ENCODE measurements at regions not wholly inside any gene's neighbourhood (a gene's known extent, or its start where the extent isn't known, plus 50 kb on each side); places are given as distances from the start of the nearest gene placed in this dataset.

- DNase-seq, result peak; percentile 80
These were observed 123.1 kb downstream of the RPS12 start for GRCh38 chr6:132937466-132937906.

GRCh38 chr6:132948889-132949288 is 134.5 kb downstream of the RPS12 start:
- no peak for DNase-seq

- DNase-seq, result peak; percentile 12
These were observed 136.2 kb downstream of the RPS12 start for GRCh38 chr6:132950566-132950965.

GRCh38 chr6:132952031-132952867 is 137.9 kb downstream of the RPS12 start:
- no peak for DNase-seq

GRCh38 chr6:132952986-132953385 is 138.6 kb downstream of the RPS12 start:
- no peak for DNase-seq

GRCh38 chr6:132954222-132954621 is 139.9 kb downstream of the RPS12 start:
- DNase-seq, result no peak

DNA sequence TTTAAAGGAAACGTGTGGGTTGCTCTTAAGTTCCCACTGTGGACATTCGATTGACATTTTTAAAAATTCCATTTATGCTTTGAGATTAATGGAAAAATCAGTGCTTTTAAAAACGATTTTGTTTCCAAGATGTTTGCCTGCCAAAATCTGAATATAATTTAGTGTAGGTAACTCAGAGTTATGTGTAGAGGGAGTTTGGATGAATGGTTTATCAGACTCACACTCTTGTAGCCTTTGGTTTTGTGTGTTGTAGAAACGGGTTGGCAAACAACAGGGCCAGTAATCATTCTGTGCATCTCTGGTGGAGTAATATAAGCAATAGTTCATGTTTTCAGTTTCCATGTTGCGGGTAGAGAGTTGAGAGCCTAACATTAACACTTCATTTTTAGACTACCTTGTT is 140.6 kb downstream of the RPS12 start:
- DNase-seq, result no peak

GRCh38 chr6:132959639-132960326 is 145.4 kb downstream of the RPS12 start:
- no peak for DNase-seq

DNA sequence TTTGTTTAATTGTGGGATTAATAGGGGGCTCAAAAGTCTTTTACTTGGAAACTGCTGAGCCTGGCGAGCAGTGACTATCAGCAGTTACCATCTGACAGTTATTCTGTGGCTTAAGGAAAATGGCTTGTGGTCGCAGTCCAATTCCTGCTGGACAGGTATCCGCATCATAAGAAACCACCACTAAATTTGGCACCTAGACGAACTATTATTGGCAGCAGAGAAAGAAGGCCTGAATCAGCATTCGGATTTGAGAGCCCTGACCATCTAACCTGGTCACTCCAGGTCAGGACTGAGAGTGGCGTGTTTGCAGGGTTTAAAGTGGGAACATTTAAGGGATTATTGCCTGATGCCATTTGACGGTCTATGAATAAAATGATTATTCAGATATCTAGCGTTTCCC is 146.4 kb downstream of the RPS12 start:
- no peak for DNase-seq

GRCh38 chr6:132961122-132961521 is 146.8 kb downstream of the RPS12 start:
- DNase-seq, result no peak

- DNase-seq, result no peak
These were observed 147.2 kb downstream of the RPS12 start for GRCh38 chr6:132961610-132962009.

GRCh38 chr6:132962936-132963868 is 148.8 kb downstream of the RPS12 start:
- peak; percentile 59 for DNase-seq

DNA sequence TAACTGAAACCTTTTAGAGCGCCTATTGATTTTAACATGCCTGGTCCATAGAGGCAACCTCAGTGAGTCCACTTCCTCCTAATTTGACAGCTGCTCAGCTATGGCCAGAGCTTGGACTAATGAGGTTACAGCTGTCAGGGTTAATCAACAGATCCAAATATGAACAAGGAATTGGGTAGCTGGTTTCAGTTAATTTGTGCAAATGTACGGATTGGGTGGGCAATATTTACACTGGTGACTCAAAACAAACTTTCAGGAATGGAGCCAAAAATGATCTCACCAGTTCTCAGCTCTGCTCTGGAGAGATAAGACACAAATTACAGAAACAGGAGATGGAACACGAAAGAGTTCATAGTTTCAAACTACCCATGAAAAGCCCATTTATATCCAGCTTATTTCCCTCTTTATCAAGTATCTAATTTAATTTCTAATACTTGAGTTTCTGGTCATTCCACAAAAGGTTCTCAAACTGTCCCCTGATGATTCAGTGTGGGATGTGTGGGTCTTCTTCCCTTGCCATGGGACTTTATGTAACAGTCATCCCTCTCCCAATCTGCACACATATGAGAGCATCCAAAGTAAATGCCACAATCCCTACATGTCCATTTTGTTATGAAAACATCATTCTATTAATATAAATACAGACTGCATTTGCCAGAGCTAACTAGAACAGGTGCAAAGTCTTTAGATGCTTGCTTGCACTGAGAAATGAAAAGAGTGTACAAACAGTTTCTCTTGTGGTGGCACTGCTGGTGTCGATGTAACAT is 149.9 kb downstream of the RPS12 start:
- peak; percentile 70 for DNase-seq

GRCh38 chr6:132964868-132965382 is 150.6 kb downstream of the RPS12 start:
- DNase-seq, result peak; percentile 47

- DNase-seq, result no peak
These were observed 153.5 kb downstream of the RPS12 start for GRCh38 chr6:132967871-132968270.

DNA sequence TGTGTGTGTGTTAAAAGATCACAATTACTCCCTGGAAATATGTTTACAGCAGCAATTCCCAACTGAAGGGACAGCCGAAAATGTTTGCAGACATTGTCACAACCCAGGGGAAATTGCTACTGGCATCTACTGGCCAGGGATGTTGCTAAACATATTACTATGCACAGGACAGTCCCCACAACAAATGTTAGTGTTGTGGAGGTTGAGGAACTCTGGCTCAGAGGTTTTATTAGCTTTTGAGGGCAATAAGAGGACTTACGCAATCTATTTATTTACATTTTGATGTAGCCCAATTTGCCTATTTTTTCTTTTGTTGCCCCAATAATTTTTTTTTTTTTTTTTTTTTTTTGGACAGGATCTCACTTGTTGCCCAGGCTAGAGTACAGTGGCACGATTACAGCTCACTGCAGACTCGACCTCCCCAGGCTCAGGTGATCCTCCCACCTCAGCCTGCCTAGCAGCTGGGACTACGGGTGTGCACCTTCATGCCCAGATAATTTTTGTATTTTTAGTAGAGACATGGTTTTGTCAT is 154.1 kb downstream of the RPS12 start:
- DNase-seq, result no peak

DNA sequence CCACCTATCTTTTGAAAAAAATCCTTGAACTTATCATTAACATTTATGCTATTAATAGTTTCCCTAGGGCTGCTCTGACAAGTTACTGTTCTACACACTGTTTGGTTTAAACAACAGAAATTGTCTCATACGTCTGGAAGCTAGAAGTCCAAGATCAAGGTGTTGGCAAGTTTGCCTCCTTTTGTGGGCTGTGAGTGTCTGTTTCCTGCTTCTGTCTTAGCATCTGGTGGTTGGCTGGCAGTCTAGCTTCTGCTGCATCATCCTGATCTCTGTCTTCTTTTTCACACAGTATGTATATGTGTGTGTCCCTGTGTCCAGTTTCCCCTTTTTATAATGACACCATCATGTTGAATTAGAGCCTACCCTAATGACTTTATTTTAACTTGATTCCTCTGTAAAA is 154.8 kb downstream of the RPS12 start:
- DNase-seq, result no peak

DNA sequence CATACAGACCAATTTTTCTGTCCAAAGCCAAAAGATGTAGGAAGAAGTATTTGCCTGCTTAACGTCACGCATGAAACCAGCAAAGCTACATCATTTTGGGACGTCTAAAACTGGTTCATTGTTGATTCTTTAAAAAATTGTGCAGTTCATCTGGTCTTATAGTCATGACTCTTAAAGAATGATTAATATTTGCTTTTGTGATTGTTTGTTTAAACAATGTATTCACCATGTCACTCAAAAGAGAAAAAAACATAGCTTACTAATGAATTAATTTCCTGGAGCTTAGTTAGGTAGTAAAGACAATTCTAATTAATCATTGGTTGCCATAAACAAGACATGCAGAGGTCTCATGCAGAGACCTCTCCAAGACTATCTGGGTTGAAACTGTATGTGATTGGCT is 157.3 kb downstream of the RPS12 start:
- no peak for DNase-seq

- DNase-seq, result no peak
These were observed 157.9 kb downstream of the RPS12 start for GRCh38 chr6:132972254-132972653.

DNA sequence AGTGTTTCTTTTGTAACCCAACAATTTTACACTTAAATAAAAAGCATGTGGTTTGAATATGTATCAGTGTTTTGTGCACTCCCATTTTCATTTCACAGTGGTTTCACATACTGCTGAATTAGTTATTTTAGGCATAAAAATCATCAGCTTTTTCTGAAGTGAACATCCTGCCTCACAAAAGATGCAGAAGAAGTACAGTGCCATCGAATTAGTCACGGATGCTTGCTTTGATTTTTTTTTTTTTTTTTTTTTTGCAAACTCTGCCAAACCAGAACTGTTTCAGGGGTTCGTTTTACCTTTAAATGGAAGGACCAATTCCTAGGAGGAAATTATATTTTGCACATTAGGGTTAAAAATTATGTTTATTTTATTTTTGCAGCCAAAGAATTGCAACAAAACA is 158.6 kb downstream of the RPS12 start:
- no peak for DNase-seq

DNA sequence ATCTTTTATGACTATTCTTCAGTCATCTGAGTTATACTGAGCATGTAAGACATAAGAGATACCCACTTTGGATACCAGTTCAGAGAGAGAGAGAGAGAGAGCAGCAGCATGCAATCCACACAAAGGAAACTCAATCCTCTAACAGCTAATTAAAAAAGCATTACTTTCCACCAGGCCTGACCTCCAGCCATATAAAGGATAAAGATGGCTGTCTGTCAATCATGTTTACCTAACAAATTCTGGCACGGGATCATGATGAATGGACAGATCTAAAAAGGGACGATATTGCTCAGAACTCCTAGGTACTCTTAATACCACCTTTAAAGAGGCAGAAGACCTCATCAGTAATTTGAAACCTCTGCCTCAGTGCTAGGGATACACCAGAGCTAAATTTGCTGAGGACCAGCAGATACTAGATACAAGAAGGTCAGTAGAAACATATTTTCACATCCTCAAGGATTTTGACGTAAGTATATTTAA is 159.2 kb downstream of the RPS12 start:
- peak; percentile 78 for DNase-seq

- no peak for DNase-seq
These were observed 159.8 kb downstream of the RPS12 start for GRCh38 chr6:132974122-132974521.
